CD14-positive monocyte (primary cell): ENCODE measurements at regions not wholly inside any gene's neighbourhood (a gene's known extent, or its start where the extent isn't known, plus 50 kb on each side); places are given as distances from the start of the nearest gene placed in this dataset.
A peak's percentile ranks its signal among the peaks of the same experiment; 100 is the strongest.

ENCODE experiments used
- DNase-seq, 3 donors: peaks; one replicate each; pipeline ENCODE4 v3.0.0-alpha.2; 2011 to 2022
- H2AFZ ChIP-seq: 2 replicates; pipeline ENCODE4 v1.6.0; 2012; ENCODE audit warnings: mild to moderate bottlenecking, low read depth, low read length, inconsistent platforms; ENCODE audit not compliant: insufficient read depth, poor library complexity, severe bottlenecking
- H3K27ac ChIP-seq, 2 donors: 1 replicate in 1 of 2; 2 replicates in 1 of 2; pipeline ENCODE4 v1.5.1; 2012 to 2013; ENCODE audit warnings: low read length in 2 of 2, control low read depth in 1 of 2, inconsistent platforms in 1 of 2, low read depth in 1 of 2, mild to moderate bottlenecking in 1 of 2
- H3K27me3 ChIP-seq, 2 donors: one replicate each; pipeline versions ENCODE4 v1.6.0 to v1.6.1; 2011 to 2013; ENCODE audit warnings: low read length in 2 of 2; ENCODE audit not compliant: control insufficient read depth in 2 of 2, insufficient read depth in 2 of 2
- H3K36me3 ChIP-seq, 2 donors: replicated peaks in 1 of 2; 1 replicate in 1 of 2; 2 replicates in 1 of 2; pipeline versions ENCODE4 v1.5.1 to v1.6.1; 2012 to 2013; ENCODE audit warnings: low read length in 2 of 2, control low read depth in 1 of 2, inconsistent platforms in 1 of 2, mild to moderate bottlenecking in 1 of 2; ENCODE audit not compliant: insufficient read depth in 2 of 2, control insufficient read depth in 1 of 2
- H3K4me1 ChIP-seq, 2 donors: 1 replicate in 1 of 2; 2 replicates in 1 of 2; pipeline versions ENCODE4 v1.5.1 to v1.6.1; 2012 to 2013; ENCODE audit warnings: low read length in 2 of 2, control low read depth in 1 of 2, inconsistent platforms in 1 of 2, mild to moderate bottlenecking in 1 of 2, moderate library complexity in 1 of 2; ENCODE audit not compliant: insufficient read depth in 2 of 2, control insufficient read depth in 1 of 2
- H3K4me2 ChIP-seq: replicated peaks from 2 replicates; pipeline ENCODE3; 2012; ENCODE audit warnings: low read length, moderate library complexity, mild to moderate bottlenecking; ENCODE audit not compliant: poor library complexity, severe bottlenecking; ENCODE audit errors: extremely low read depth
- H3K4me3 ChIP-seq, 3 experiments: fragments of 200-600 bp in 1 of 3; sonication (generic) in 1 of 3; replicated peaks in 1 of 3; 1 replicate in 2 of 3; 2 replicates in 1 of 3; pipeline ENCODE4 v1.5.1; 2011 to 2013; ENCODE audit warnings: low read length in 3 of 3, mild to moderate bottlenecking in 3 of 3, control low read depth in 2 of 3, low read depth in 2 of 3, inconsistent platforms in 1 of 3, moderate library complexity in 1 of 3
- H3K79me2 ChIP-seq: 2 replicates; pipeline ENCODE4 v1.6.0; 2012; ENCODE audit warnings: mild to moderate bottlenecking, control low read depth, inconsistent platforms, low read length, moderate library complexity; ENCODE audit not compliant: insufficient read depth
- H3K9ac ChIP-seq: 2 replicates; pipeline ENCODE4 v1.6.0; 2017; ENCODE audit warnings: low read length, mild to moderate bottlenecking; ENCODE audit not compliant: insufficient read depth, poor library complexity, severe bottlenecking
- H3K9me3 ChIP-seq, 2 donors: replicated peaks in 1 of 2; 1 replicate in 1 of 2; 2 replicates in 1 of 2; pipeline versions ENCODE4 v1.5.1 to v1.6.1; 2012 to 2013; ENCODE audit warnings: low read length in 2 of 2, control low read depth in 1 of 2; ENCODE audit not compliant: control insufficient read depth in 1 of 2, insufficient read depth in 1 of 2
- H4K20me1 ChIP-seq: 2 replicates; pipeline ENCODE4 v1.6.0; 2012; ENCODE audit warnings: mild to moderate bottlenecking, low read length, control low read depth, moderate library complexity; ENCODE audit not compliant: insufficient read depth
- H3K27ac Mint-ChIP-seq, 7 donors: one replicate each; pipeline ENCODE4 v1.8.0; 2020; ENCODE audit warnings: mild to moderate bottlenecking in 7 of 7, mixed read lengths in 7 of 7, moderate library complexity in 6 of 7, inconsistent platforms in 2 of 7
- H3K27me3 Mint-ChIP-seq, 3 donors: one replicate each; pipeline ENCODE4 v1.8.0; 2021 to 2022; ENCODE audit warnings: low read depth in 3 of 3, mild to moderate bottlenecking in 3 of 3, mixed read lengths in 3 of 3, moderate library complexity in 3 of 3, inconsistent platforms in 1 of 3
- H3K36me3 Mint-ChIP-seq, 2 donors: one replicate each; pipeline ENCODE4 v1.8.0; 2020; ENCODE audit warnings: mixed read lengths in 2 of 2, inconsistent platforms in 1 of 2, mild to moderate bottlenecking in 1 of 2
- H3K4me1 Mint-ChIP-seq: one replicate; pipeline ENCODE4 v1.8.0; 2020; ENCODE audit warnings: mild to moderate bottlenecking, mixed read lengths
- H3K4me3 Mint-ChIP-seq, 2 donors: one replicate each; pipeline ENCODE4 v1.8.0; 2020; ENCODE audit warnings: mild to moderate bottlenecking in 2 of 2, mixed read lengths in 2 of 2, moderate library complexity in 1 of 2
- H3K9me3 Mint-ChIP-seq, 7 donors: one replicate each; pipeline ENCODE4 v1.8.0; 2020 to 2022; ENCODE audit warnings: mixed read lengths in 7 of 7, mild to moderate bottlenecking in 6 of 7, moderate library complexity in 6 of 7, inconsistent platforms in 2 of 7
- WGBS: methylation state at CpG from one replicate; pipeline ENCODE4 v1.1.5; 2013; ENCODE audit warnings: missing lambda C conversion rate; ENCODE audit not compliant: insufficient coverage; 5-methylcytosine and 5-hydroxymethylcytosine counted together
- intact Hi-C, 2 donors: fragments of 100-400 bp; cut with micrococcal nuclease; formaldehyde crosslinking; loops; one replicate each; pipeline versions ENCODE4 v1.15.0 to v1.15.1; 2023
- TF ChIP-seq, protein P1 (sequence below): fragments of 200-600 bp; IDR thresholded peaks from one replicate; pipeline ENCODE4 v1.8.0; 2022; ENCODE audit warnings: antibody characterized with exemption, mild to moderate bottlenecking

DNA sequence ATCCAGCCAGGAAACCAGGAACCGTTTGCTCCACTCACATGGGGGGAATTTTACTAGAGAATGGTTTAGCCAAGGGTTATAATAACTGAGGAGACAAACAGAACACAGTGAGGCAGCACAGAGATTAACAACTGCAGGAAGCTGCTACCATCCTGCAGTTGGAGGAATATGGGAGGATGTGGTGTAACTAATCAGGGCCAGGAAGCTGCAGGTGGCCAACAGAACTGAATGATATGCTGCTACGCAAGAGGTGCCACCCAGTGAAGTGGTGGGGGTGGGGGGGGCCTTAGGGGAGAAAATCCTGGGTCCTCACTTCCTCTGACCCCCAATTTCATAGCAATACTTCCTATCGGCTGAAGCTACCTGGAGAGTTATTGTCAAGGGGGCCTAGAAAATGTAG is 306.4 kb upstream of the STT3B start:
- peaks cover 49 to 55% of the 10 kb centered on the region in 2 donors for H3K4me1 ChIP-seq
- H3K27me3 Mint-ChIP-seq = peaks cover 0 to 3% (median 2%) of the 10 kb centered on the region in 3 donors
- no peak overlapping the region for H3K4me2 ChIP-seq
- H3K9me3 Mint-ChIP-seq = peaks cover 0 to 3% (median 0%) of the 10 kb centered on the region in 7 donors
- H3K4me3 Mint-ChIP-seq = no peak overlapping the region
- H4K20me1 ChIP-seq = no peaks in the 10 kb centered on the region
- peak overlapping the region; percentile 10 for H3K9ac ChIP-seq
- no peak overlapping the region for H3K4me3 ChIP-seq
- no peaks in the 10 kb centered on the region for H3K27me3 ChIP-seq
- no peaks in the 10 kb centered on the region for H3K9me3 ChIP-seq
- peak overlapping the region; percentile 85 to 97 (median 93) for H3K27ac Mint-ChIP-seq
- H3K36me3 ChIP-seq = no peaks in the 10 kb centered on the region
- no peaks in the 10 kb centered on the region for H3K36me3 Mint-ChIP-seq
- WGBS = no CpG with 5 or more reads among the region's 3 CpGs
- TF ChIP-seq, protein P1, sequence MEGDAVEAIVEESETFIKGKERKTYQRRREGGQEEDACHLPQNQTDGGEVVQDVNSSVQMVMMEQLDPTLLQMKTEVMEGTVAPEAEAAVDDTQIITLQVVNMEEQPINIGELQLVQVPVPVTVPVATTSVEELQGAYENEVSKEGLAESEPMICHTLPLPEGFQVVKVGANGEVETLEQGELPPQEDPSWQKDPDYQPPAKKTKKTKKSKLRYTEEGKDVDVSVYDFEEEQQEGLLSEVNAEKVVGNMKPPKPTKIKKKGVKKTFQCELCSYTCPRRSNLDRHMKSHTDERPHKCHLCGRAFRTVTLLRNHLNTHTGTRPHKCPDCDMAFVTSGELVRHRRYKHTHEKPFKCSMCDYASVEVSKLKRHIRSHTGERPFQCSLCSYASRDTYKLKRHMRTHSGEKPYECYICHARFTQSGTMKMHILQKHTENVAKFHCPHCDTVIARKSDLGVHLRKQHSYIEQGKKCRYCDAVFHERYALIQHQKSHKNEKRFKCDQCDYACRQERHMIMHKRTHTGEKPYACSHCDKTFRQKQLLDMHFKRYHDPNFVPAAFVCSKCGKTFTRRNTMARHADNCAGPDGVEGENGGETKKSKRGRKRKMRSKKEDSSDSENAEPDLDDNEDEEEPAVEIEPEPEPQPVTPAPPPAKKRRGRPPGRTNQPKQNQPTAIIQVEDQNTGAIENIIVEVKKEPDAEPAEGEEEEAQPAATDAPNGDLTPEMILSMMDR = no peak
- no peaks in the 10 kb centered on the region for H3K79me2 ChIP-seq
- H2AFZ ChIP-seq = no peak overlapping the region
- peaks cover 56% of the 10 kb centered on the region for H3K4me1 Mint-ChIP-seq
- intact Hi-C loops = loop anchor here in 1 of 2 donors (5.0 kb wide), 1 partner anchor 41 kb away; no protein-coding TSS in a partner anchor
- peak overlapping the region in 1 of 2 donors; percentile 84 for H3K27ac ChIP-seq
- DNase-seq = no peak

DNA sequence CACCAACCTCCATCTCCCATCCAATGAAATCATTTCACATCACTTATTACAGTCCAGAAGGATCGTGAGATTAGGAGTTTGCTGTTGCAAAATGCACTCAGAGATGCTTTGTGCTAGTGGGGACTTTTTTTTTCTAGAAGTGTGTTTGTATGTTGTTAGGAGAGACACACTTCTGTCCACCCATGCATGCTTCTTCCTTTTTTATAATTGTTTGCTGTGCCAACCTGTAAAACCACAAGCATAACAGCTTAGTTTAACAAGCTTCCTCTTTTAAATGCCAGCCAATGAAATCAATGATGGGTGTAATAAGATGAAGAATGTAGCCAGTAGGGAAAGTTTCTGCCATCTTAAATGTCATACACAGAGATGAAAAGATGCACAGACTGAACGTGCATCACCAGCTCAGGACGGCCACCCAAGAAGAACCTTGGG is 305.6 kb upstream of the STT3B start:
- Histone ChIP-seq H3K4me3 (no peak overlapping the region), H3K9me3 (no peaks in the 10 kb centered on the region), H3K9ac (no peak overlapping the region), H4K20me1 (no peaks in the 10 kb centered on the region), H3K36me3 (no peaks in the 10 kb centered on the region), H3K27me3 (no peaks in the 10 kb centered on the region), H3K27ac (peak overlapping the region; percentile 0 to 84), H3K79me2 (no peaks in the 10 kb centered on the region), H3K4me1 (peaks cover 57 to 63% of the 10 kb centered on the region in 2 donors), H2AFZ (no peak overlapping the region), H3K4me2 (peak overlapping the region; percentile 9)
- DNase-seq = peak; percentile 86 to 94 (median 93)
- Mint-ChIP-seq H3K9me3 (peaks cover 0 to 3% (median 0%) of the 10 kb centered on the region in 7 donors), H3K27ac (peak overlapping the region; percentile 85 to 97 (median 93)), H3K36me3 (no peaks in the 10 kb centered on the region), H3K4me1 (peaks cover 64% of the 10 kb centered on the region), H3K4me3 (no peak overlapping the region), H3K27me3 (peaks cover 0 to 3% (median 2%) of the 10 kb centered on the region in 3 donors)
- TF ChIP-seq, protein P1 = no peak
- 0% methylated on average over 1 of the region's 3 CpGs for WGBS
- intact Hi-C loops = loop anchor here in 1 of 2 donors (5.0 kb wide), 1 partner anchor 40 kb away; no protein-coding TSS in a partner anchor
